Vagina (tissue), 2 donors: ENCODE measurements at regions not wholly inside any gene's neighbourhood (a gene's known extent, or its start where the extent isn't known, plus 50 kb on each side); places are given as distances from the start of the nearest gene placed in this dataset.

Experiments
- POLR2A ChIP-seq, 2 donors: fragments of 450-650 bp; IDR thresholded peaks; one replicate each; pipeline ENCODE4 v1.6.1; 2017; ENCODE audit warnings: antibody characterized with exemption in 2 of 2, mild to moderate bottlenecking in 2 of 2, moderate library complexity in 2 of 2
- POLR2AphosphoS5 ChIP-seq, 2 donors: sonication (generic); formaldehyde crosslinking; IDR thresholded peaks; one replicate each; pipeline ENCODE4 v1.9.0; 2017; ENCODE audit warnings: antibody characterized with exemption in 2 of 2, mild to moderate bottlenecking in 2 of 2, low read depth in 1 of 2; ENCODE audit not compliant: insufficient read depth in 1 of 2
- TF ChIP-seq, protein P1 (sequence below), 3 experiments: fragments of 450-650 bp in 2 of 3; fragments of 200-600 bp in 1 of 3; sonication (generic) in 1 of 3; IDR thresholded peaks; one replicate each; pipeline ENCODE4 v1.5.1; 2017 to 2019; ENCODE audit warnings: antibody characterized with exemption in 3 of 3, mild to moderate bottlenecking in 2 of 3, moderate library complexity in 2 of 3

DNA sequence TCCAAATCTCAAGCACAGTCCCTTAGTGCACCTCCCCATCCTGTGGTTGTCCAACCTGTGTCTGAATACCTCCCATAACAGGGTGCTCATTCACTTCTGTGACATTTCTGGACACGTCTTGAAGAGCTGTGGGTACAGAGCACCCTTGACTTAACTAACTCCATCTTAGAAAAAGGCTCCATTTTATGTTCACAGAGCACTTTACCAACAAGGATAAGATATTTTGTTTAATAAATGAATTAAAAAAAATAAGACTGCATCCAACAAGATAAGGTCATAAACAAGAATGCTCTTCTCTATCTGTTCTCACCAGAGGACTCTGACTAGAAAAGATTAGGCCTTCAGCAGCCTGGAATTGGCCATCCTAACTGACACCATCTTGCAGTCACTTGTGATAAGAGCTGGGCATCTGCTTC is 335.2 kb upstream of the ZNF32 start:
- TF ChIP-seq, protein P1, sequence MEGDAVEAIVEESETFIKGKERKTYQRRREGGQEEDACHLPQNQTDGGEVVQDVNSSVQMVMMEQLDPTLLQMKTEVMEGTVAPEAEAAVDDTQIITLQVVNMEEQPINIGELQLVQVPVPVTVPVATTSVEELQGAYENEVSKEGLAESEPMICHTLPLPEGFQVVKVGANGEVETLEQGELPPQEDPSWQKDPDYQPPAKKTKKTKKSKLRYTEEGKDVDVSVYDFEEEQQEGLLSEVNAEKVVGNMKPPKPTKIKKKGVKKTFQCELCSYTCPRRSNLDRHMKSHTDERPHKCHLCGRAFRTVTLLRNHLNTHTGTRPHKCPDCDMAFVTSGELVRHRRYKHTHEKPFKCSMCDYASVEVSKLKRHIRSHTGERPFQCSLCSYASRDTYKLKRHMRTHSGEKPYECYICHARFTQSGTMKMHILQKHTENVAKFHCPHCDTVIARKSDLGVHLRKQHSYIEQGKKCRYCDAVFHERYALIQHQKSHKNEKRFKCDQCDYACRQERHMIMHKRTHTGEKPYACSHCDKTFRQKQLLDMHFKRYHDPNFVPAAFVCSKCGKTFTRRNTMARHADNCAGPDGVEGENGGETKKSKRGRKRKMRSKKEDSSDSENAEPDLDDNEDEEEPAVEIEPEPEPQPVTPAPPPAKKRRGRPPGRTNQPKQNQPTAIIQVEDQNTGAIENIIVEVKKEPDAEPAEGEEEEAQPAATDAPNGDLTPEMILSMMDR (IDR thresholded peaks at IDR 0.05): no peak
- TF ChIP-seq POLR2AphosphoS5 (IDR thresholded peaks at IDR 0.05; ENCODE audit: insufficient read depth in 1 of 2, low read depth in 1 of 2): no peak
- TF ChIP-seq POLR2A (IDR thresholded peaks at IDR 0.05): no peak
